Naive thymus-derived CD4-positive, alpha-beta T cell (primary cell): ENCODE measurements at regions not wholly inside any gene's neighbourhood (a gene's known extent, or its start where the extent isn't known, plus 50 kb on each side); places are given as distances from the start of the nearest gene placed in this dataset.

Experiments used
- ATAC-seq: fragments of 150-1000 bp; cut with Tn5 transposase; 2 replicates; pipeline ENCODE4 v1.10.0; 2021; ENCODE audit warnings: mild to moderate bottlenecking, moderate library complexity
- CTCF ChIA-PET: fragments of 350-600 bp; sonication (Branson Sonifier 250); formaldehyde crosslinking; loops from one replicate; lab custom pipeline; 2021; ENCODE audit warnings: antibody characterized with exemption; lab: Charles Lee
- POLR2A ChIA-PET: fragments of 350-600 bp; sonication (Branson Sonifier 250); formaldehyde crosslinking; loops from one replicate; lab custom pipeline; 2021; ENCODE audit warnings: antibody characterized with exemption, inconsistent platforms; lab: Charles Lee
- DNase-seq, 9 donors: peaks; one replicate each; pipeline versions ENCODE4 v3.0.0 to v3.0.0-alpha.2; 2020 to 2022; ENCODE audit warnings: mixed read lengths in 1 of 9
- H3K27ac ChIP-seq: one replicate; pipeline ENCODE4 v1.7.0; 2013; ENCODE audit warnings: mild to moderate bottlenecking, low read depth, low read length, moderate library complexity
- H3K27me3 ChIP-seq, 2 donors: one replicate each; pipeline ENCODE4 v1.7.0; 2013; ENCODE audit warnings: low read length in 2 of 2, mild to moderate bottlenecking in 2 of 2, moderate library complexity in 2 of 2; ENCODE audit not compliant: control insufficient read depth in 2 of 2, insufficient read depth in 2 of 2
- H3K36me3 ChIP-seq, 3 experiments: 1 replicate in 2 of 3; 2 replicates in 1 of 3; pipeline ENCODE4 v1.7.0; 2013; ENCODE audit warnings: low read length in 3 of 3, mild to moderate bottlenecking in 3 of 3, moderate library complexity in 1 of 3; ENCODE audit not compliant: insufficient read depth in 3 of 3, control insufficient read depth in 2 of 3
- H3K4me1 ChIP-seq, 2 donors: one replicate each; pipeline ENCODE4 v1.7.0; 2013; ENCODE audit warnings: low read length in 2 of 2, mild to moderate bottlenecking in 2 of 2, moderate library complexity in 1 of 2; ENCODE audit not compliant: control insufficient read depth in 2 of 2, insufficient read depth in 2 of 2
- H3K4me3 ChIP-seq: 2 replicates; pipeline ENCODE4 v1.7.0; 2013; ENCODE audit warnings: mild to moderate bottlenecking, low read length
- H3K9me3 ChIP-seq, 3 experiments: 1 replicate in 2 of 3; 2 replicates in 1 of 3; pipeline ENCODE4 v1.7.0; 2013; ENCODE audit warnings: low read length in 3 of 3; ENCODE audit not compliant: control insufficient read depth in 2 of 3
- H3K27ac Mint-ChIP-seq, 9 donors: one replicate each; pipeline ENCODE4 v1.8.0; 2020 to 2022; ENCODE audit warnings: mixed read lengths in 9 of 9, mild to moderate bottlenecking in 8 of 9, moderate library complexity in 5 of 9, inconsistent platforms in 2 of 9
- H3K27me3 Mint-ChIP-seq, 5 donors: one replicate each; pipeline ENCODE4 v1.8.0; 2021 to 2022; ENCODE audit warnings: mixed read lengths in 5 of 5, mild to moderate bottlenecking in 1 of 5
- H3K36me3 Mint-ChIP-seq, 5 donors: one replicate each; pipeline ENCODE4 v1.8.0; 2020 to 2022; ENCODE audit warnings: mixed read lengths in 5 of 5, mild to moderate bottlenecking in 3 of 5, inconsistent platforms in 1 of 5
- H3K4me1 Mint-ChIP-seq, 7 donors: one replicate each; pipeline ENCODE4 v1.8.0; 2020 to 2022; ENCODE audit warnings: mixed read lengths in 7 of 7, mild to moderate bottlenecking in 3 of 7, inconsistent platforms in 1 of 7
- H3K4me3 Mint-ChIP-seq, 10 donors: one replicate each; pipeline ENCODE4 v1.8.0; 2020 to 2022; ENCODE audit warnings: mild to moderate bottlenecking in 10 of 10, mixed read lengths in 10 of 10, moderate library complexity in 6 of 10, inconsistent platforms in 2 of 10
- H3K9me3 Mint-ChIP-seq, 11 donors: one replicate each; pipeline ENCODE4 v1.8.0; 2020 to 2022; ENCODE audit warnings: mixed read lengths in 11 of 11, mild to moderate bottlenecking in 4 of 11, inconsistent platforms in 1 of 11, moderate library complexity in 1 of 11
- intact Hi-C, 2 donors: fragments of 100-400 bp; cut with micrococcal nuclease; formaldehyde crosslinking; loops; one replicate each; pipeline ENCODE4 v1.15.1; 2023

DNA sequence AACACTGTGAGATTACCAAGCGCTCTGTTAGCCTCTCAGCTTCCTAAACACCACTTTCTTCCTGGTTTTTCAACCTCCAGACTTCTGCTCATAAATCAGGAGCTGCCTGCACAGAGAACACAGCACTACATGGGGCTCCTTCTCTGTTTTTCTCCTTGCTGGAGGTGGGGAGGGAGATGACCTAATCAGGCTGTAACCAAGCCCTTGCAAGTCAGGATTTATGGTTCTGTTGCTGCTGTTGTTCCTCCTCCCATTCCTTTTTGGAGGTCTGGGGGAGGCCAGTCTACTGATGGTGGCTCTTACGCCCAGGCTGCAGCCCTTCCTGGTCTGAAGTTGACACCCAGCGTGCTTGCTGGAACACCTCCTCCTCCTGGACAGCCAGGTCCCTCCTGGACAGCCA is 80.9 kb upstream of the AJAP1 start:
- Histone ChIP-seq H3K27ac (no peak overlapping the region), H3K4me1 (no peaks in the 10 kb centered on the region), H3K36me3 (no peaks in the 10 kb centered on the region), H3K4me3 (no peak overlapping the region), H3K9me3 (no peaks in the 10 kb centered on the region), H3K27me3 (no peaks in the 10 kb centered on the region)
- ChIA-PET POLR2A (no interaction called here), CTCF (no interaction called here)
- intact Hi-C loops = no loop called here
- DNase-seq = no peak
- no peak overlapping the region for H3K27ac Mint-ChIP-seq
- H3K27me3 Mint-ChIP-seq = peaks cover 0 to 46% (median 23%) of the 10 kb centered on the region in 5 donors
- H3K36me3 Mint-ChIP-seq = no peaks in the 10 kb centered on the region
- ATAC-seq = no peak
- H3K4me3 Mint-ChIP-seq = no peak overlapping the region
- H3K9me3 Mint-ChIP-seq = peaks cover 0 to 9% (median 0%) of the 10 kb centered on the region in 11 donors
- H3K4me1 Mint-ChIP-seq = no peaks in the 10 kb centered on the region

GRCh38 chr1:4581807-4582206 is 72.6 kb upstream of the AJAP1 start:
- no peaks in the 10 kb centered on the region for H3K4me1 ChIP-seq
- DNase-seq = no peak
- ChIA-PET POLR2A (no interaction called here), CTCF (no interaction called here)
- H3K27ac ChIP-seq = no peak overlapping the region
- H3K27me3 Mint-ChIP-seq = peaks cover 17 to 83% (median 64%) of the 10 kb centered on the region in 5 donors
- H3K27ac Mint-ChIP-seq = no peak overlapping the region
- H3K27me3 ChIP-seq = peaks cover 0 to 2% of the 10 kb centered on the region in 2 donors
- peaks cover 0 to 1% (median 0%) of the 10 kb centered on the region in 7 donors for H3K4me1 Mint-ChIP-seq
- no peaks in the 10 kb centered on the region for H3K9me3 ChIP-seq
- no peak for ATAC-seq
- no peak overlapping the region for H3K4me3 Mint-ChIP-seq
- intact Hi-C loops = no loop called here
- peaks cover 0 to 11% (median 0%) of the 10 kb centered on the region in 11 donors for H3K9me3 Mint-ChIP-seq
- no peaks in the 10 kb centered on the region for H3K36me3 Mint-ChIP-seq
- no peak overlapping the region for H3K4me3 ChIP-seq
- H3K36me3 ChIP-seq = no peaks in the 10 kb centered on the region

DNA sequence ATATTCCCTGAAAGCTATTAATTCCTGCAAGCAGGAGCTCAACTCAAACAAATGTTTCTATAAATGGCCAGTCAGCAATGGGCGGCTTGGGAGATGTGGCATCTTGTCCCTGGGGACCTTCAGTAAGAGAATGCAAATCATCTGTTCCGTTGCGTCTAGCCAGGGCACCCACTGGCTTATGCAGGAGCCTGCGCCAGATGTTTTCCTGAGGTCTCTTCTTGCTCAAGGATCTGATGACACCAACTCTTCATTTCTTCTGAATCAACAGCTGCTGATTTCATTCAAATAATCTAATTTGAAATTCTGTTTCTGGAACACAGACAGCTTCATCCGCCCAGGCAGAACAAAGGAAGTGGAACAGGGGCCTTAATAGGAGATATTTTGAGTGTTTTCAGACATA is 70.0 kb upstream of the AJAP1 start:
- Mint-ChIP-seq H3K36me3 (no peaks in the 10 kb centered on the region), H3K27me3 (peaks cover 17 to 76% (median 60%) of the 10 kb centered on the region in 5 donors), H3K4me1 (peaks cover 0 to 1% (median 0%) of the 10 kb centered on the region in 7 donors), H3K27ac (no peak overlapping the region), H3K9me3 (peaks cover 0 to 2% (median 0%) of the 10 kb centered on the region in 11 donors), H3K4me3 (no peak overlapping the region)
- CTCF ChIA-PET = no interaction called here
- no peaks in the 10 kb centered on the region for H3K4me1 ChIP-seq
- POLR2A ChIA-PET = interaction anchor here (0.6 kb wide), 2 partner anchors 26 to 531 kb away, joined by 3 to 4 read pairs; no protein-coding TSS in a partner anchor
- peaks cover 0 to 2% of the 10 kb centered on the region in 2 donors for H3K27me3 ChIP-seq
- no peak overlapping the region for H3K27ac ChIP-seq
- H3K4me3 ChIP-seq = no peak overlapping the region
- intact Hi-C loops = no loop called here
- DNase-seq (no peak), ATAC-seq (no peak)
- no peaks in the 10 kb centered on the region for H3K36me3 ChIP-seq
- no peaks in the 10 kb centered on the region for H3K9me3 ChIP-seq

DNA sequence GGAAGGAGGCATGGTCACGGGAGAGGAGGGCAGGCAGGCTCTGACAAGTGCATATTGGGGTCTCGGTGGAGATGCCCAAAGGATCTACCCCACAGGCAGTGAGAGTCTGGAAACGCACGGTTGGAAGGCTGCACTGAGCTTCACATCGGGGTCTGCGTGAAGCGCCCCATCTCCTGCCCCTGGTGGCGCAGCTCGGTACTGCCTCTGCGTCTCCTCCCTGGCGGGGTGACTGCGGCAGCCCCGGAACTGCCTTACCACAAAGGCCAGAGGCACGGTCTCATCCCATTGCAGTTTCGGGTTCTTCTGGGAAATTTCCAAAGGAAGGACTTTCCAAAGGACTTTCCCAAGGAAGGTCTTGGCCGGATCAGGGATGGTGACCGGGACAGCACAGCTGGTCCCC is 69.2 kb upstream of the AJAP1 start:
- POLR2A ChIA-PET = no interaction called here

DNA sequence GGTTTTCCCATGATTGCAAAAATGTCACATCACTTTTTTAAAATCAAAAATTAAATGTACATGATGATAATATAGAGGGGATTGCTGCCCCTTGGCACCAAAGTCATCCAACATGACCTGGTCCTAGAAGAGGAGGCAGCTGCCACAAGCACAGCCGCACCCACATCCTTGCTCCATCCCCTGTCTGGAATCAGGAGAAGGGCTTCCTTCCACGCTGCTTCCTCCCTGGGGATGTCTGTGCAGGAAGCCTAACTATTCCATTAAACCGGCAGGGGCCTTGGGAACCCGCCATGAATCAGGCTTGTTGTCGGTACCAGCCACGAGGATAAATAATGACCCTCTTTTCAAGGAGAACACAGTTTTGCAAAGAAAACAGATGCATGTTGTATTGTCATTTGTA is 68.7 kb upstream of the AJAP1 start:
- Mint-ChIP-seq H3K27me3 (peaks cover 12 to 63% (median 50%) of the 10 kb centered on the region in 5 donors), H3K9me3 (peaks cover 0 to 2% (median 0%) of the 10 kb centered on the region in 11 donors)

More for the DNA sequence above, 69.2 kb upstream of the AJAP1 start:
- Histone ChIP-seq H3K4me1 (no peaks in the 10 kb centered on the region), H3K27me3 (peaks cover 0 to 2% of the 10 kb centered on the region in 2 donors), H3K27ac (no peak overlapping the region), H3K9me3 (no peaks in the 10 kb centered on the region), H3K36me3 (no peaks in the 10 kb centered on the region), H3K4me3 (no peak overlapping the region)
- CTCF ChIA-PET = no interaction called here
- no peak overlapping the region for H3K27ac Mint-ChIP-seq
- intact Hi-C loops = no loop called here
- H3K4me1 Mint-ChIP-seq = peaks cover 0 to 1% (median 0%) of the 10 kb centered on the region in 7 donors
- no peak overlapping the region for H3K4me3 Mint-ChIP-seq
- peak in 4 of 9 donors; percentile 2 to 60 (median 16) for DNase-seq
- ATAC-seq = no peak
- peaks cover 15 to 68% (median 55%) of the 10 kb centered on the region in 5 donors for H3K27me3 Mint-ChIP-seq
- H3K36me3 Mint-ChIP-seq = no peaks in the 10 kb centered on the region
- H3K9me3 Mint-ChIP-seq = peaks cover 0 to 2% (median 0%) of the 10 kb centered on the region in 11 donors

GRCh38 chr1:4586611-4587160 is 67.7 kb upstream of the AJAP1 start:
- no peak for DNase-seq
- H3K9me3 ChIP-seq = no peaks in the 10 kb centered on the region
- Mint-ChIP-seq H3K27me3 (peaks cover 12 to 54% (median 45%) of the 10 kb centered on the region in 5 donors), H3K4me1 (peaks cover 0 to 1% (median 0%) of the 10 kb centered on the region in 7 donors), H3K4me3 (no peak overlapping the region), H3K9me3 (peaks cover 0 to 2% (median 0%) of the 10 kb centered on the region in 11 donors), H3K27ac (no peak overlapping the region), H3K36me3 (no peaks in the 10 kb centered on the region)
- H3K27ac ChIP-seq = no peak overlapping the region
- ChIA-PET POLR2A (no interaction called here), CTCF (no interaction called here)
- no peaks in the 10 kb centered on the region for H3K36me3 ChIP-seq
- intact Hi-C loops = no loop called here
- no peaks in the 10 kb centered on the region for H3K4me1 ChIP-seq
- no peak overlapping the region for H3K4me3 ChIP-seq
- H3K27me3 ChIP-seq = peaks cover 0 to 2% of the 10 kb centered on the region in 2 donors
- ATAC-seq = no peak

More for the DNA sequence above, 68.7 kb upstream of the AJAP1 start:
- H3K4me1 Mint-ChIP-seq = peaks cover 0 to 1% (median 0%) of the 10 kb centered on the region in 7 donors
- no peaks in the 10 kb centered on the region for H3K36me3 ChIP-seq
- H3K4me1 ChIP-seq = no peaks in the 10 kb centered on the region
- H3K27ac ChIP-seq = no peak overlapping the region
- no peak overlapping the region for H3K27ac Mint-ChIP-seq
- peaks cover 0 to 2% of the 10 kb centered on the region in 2 donors for H3K27me3 ChIP-seq
- no peaks in the 10 kb centered on the region for H3K9me3 ChIP-seq
- no peak overlapping the region for H3K4me3 Mint-ChIP-seq
- CTCF ChIA-PET = no interaction called here
- H3K4me3 ChIP-seq = no peak overlapping the region
- intact Hi-C loops = no loop called here
- no peak for ATAC-seq
- DNase-seq = no peak
- no peaks in the 10 kb centered on the region for H3K36me3 Mint-ChIP-seq
- POLR2A ChIA-PET = no interaction called here

- H3K4me1 ChIP-seq = no peaks in the 10 kb centered on the region
- Mint-ChIP-seq H3K27me3 (peaks cover 12 to 48% (median 40%) of the 10 kb centered on the region in 5 donors), H3K36me3 (no peaks in the 10 kb centered on the region), H3K4me1 (peaks cover 0 to 1% (median 0%) of the 10 kb centered on the region in 7 donors), H3K4me3 (no peak overlapping the region), H3K27ac (no peak overlapping the region), H3K9me3 (peaks cover 0 to 2% (median 0%) of the 10 kb centered on the region in 11 donors)
- DNase-seq (no peak), ATAC-seq (no peak)
- ChIA-PET POLR2A (no interaction called here), CTCF (interaction anchor here (0.6 kb wide), 1 partner anchor 300 kb away, joined by 3 read pairs; no protein-coding TSS in a partner anchor)
- H3K36me3 ChIP-seq = no peaks in the 10 kb centered on the region
- H3K27me3 ChIP-seq = peaks cover 0 to 2% of the 10 kb centered on the region in 2 donors
- no peak overlapping the region for H3K4me3 ChIP-seq
- H3K9me3 ChIP-seq = no peaks in the 10 kb centered on the region
- intact Hi-C loops = no loop called here
- H3K27ac ChIP-seq = no peak overlapping the region
Observed at GRCh38 chr1:4587721-4588120, 66.7 kb upstream of the AJAP1 start.
